ENCODE measurements at regions not wholly inside any gene's neighbourhood (a gene's known extent, or its start where the extent isn't known, plus 50 kb on each side); places are given as distances from the start of the nearest gene placed in this dataset.

DNA sequence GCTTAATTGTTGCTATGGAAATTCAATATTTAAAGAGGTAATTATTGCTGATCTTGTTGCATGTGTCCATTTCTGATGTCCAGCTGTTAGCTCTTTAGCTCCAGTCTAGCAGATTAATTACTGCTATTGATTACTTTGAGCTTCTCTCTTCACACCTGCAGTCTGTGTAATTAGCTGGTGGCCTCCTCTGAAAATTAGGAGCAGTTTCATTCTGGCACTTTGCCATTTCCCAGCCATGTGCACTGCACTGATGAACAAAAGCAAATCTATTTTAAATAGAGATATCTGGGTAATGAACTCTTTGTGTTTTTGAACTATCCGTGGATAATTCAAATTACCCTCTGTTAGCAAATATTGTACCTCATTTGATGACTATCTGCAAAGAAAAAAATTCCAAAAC is 275.9 kb downstream of the RNF144B start:
- Histone ChIP-seq H3K27ac (no peak overlapping the region), H3K27me3 (no peaks in the 10 kb centered on the region), H3K36me3 (no peaks in the 10 kb centered on the region), H3K4me1 (no peaks in the 10 kb centered on the region), H3K9me3 (no peaks in the 10 kb centered on the region), H3K4me3 (no peak overlapping the region)
- WGBS, 2 donors: 68 to 83% methylated on average over 1 of the region's 1 CpG
- TF ChIP-seq POLR2AphosphoS5 (IDR thresholded peaks at IDR 0.05) (no peak), POLR2A (IDR thresholded peaks at IDR 0.05) (no peak), EP300 (IDR thresholded peaks at IDR 0.05) (no peak)
- TF ChIP-seq, protein P1, sequence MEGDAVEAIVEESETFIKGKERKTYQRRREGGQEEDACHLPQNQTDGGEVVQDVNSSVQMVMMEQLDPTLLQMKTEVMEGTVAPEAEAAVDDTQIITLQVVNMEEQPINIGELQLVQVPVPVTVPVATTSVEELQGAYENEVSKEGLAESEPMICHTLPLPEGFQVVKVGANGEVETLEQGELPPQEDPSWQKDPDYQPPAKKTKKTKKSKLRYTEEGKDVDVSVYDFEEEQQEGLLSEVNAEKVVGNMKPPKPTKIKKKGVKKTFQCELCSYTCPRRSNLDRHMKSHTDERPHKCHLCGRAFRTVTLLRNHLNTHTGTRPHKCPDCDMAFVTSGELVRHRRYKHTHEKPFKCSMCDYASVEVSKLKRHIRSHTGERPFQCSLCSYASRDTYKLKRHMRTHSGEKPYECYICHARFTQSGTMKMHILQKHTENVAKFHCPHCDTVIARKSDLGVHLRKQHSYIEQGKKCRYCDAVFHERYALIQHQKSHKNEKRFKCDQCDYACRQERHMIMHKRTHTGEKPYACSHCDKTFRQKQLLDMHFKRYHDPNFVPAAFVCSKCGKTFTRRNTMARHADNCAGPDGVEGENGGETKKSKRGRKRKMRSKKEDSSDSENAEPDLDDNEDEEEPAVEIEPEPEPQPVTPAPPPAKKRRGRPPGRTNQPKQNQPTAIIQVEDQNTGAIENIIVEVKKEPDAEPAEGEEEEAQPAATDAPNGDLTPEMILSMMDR (IDR thresholded peaks at IDR 0.05): no peak
- DNase-seq (no peak), ATAC-seq (ENCODE audit: low FRiP score in 2 of 2) (no peak)

DNA sequence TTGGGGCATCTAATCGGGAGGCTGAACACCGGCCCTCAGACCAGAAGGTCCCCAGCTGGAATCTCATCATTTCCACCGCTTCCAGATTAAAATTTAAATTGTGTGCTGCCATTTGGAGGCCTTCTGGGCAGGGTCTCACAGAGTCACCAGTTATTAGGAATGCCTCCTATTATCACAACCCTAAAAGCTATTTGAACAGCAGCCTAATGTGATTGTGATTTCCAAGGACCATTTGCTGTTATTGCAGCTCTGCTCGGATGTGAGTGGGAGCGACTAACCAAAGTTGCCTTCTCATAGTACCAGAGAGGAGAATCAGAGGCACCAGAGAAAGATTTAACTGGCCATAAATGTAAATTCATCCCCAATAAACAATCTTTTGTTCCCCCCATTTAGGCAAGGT is 277.3 kb downstream of the RNF144B start:
- no peaks in the 10 kb centered on the region for H3K4me1 ChIP-seq
- H3K27me3 ChIP-seq: no peaks in the 10 kb centered on the region
- H3K36me3 ChIP-seq: no peaks in the 10 kb centered on the region
- WGBS, 2 donors: 82 to 86% methylated on average over 5 of the region's 5 CpGs
- no peak overlapping the region for H3K4me3 ChIP-seq
- no peaks in the 10 kb centered on the region for H3K9me3 ChIP-seq
- no peak for TF ChIP-seq POLR2A (IDR thresholded peaks at IDR 0.05)
- no peak for TF ChIP-seq POLR2AphosphoS5 (IDR thresholded peaks at IDR 0.05)
- TF ChIP-seq, protein P1 (IDR thresholded peaks at IDR 0.05): no peak
- no peak for TF ChIP-seq EP300 (IDR thresholded peaks at IDR 0.05)
- DNase-seq (no peak), ATAC-seq (ENCODE audit: low FRiP score in 2 of 2) (no peak)
- H3K27ac ChIP-seq: no peak overlapping the region

DNA sequence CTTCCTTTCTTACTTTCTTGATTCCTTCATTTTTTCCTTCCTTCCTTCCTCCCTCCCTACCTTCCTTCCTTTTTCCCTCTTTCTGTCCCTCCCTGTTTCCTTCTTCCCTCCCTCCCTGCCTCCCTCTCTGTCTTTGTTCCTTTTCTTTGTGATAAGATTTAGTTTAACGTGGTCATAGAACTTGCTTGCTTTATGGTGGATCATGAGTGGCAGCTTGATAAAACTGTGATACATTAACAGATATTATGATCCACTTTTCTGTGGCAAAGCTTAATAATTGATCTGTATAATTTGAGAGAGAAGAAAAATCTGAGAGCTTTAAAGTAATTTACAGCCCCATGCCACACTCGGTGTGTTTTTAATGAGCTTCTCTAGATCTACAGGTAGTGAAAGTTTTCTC is 280.5 kb downstream of the RNF144B start:
- no peak overlapping the region for H3K27ac ChIP-seq
- H3K9me3 ChIP-seq: no peaks in the 10 kb centered on the region
- no peaks in the 10 kb centered on the region for H3K36me3 ChIP-seq
- ATAC-seq (ENCODE audit: low FRiP score in 2 of 2): no peak
- H3K27me3 ChIP-seq: no peaks in the 10 kb centered on the region
- no peak overlapping the region for H3K4me3 ChIP-seq
- WGBS, 2 donors: 39 to 40% methylated on average over 2 of the region's 2 CpGs
- no peaks in the 10 kb centered on the region for H3K4me1 ChIP-seq
- TF ChIP-seq POLR2A (IDR thresholded peaks at IDR 0.05) (no peak), EP300 (IDR thresholded peaks at IDR 0.05) (no peak), POLR2AphosphoS5 (IDR thresholded peaks at IDR 0.05) (no peak)
- TF ChIP-seq, protein P1 (IDR thresholded peaks at IDR 0.05): no peak
- DNase-seq: no peak

DNA sequence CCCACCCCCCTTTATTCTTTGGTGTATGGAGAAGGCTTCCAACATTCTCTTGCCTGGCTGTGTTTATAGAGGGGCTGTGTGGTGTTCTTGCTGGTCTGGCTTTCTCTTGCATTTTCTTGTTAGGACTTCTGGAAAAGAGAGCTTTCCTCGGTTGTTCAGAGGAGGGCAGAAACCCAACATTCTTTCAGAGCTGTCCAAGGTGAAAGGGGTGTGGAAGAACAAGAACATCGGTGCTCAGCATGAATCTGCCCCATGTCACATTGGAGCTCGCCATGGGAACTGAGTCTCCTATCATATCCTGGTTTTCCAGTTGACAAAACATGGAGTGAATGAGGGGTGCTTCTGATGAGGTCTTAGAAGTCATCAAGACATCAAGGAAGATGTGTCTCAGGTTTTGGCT is 281.8 kb downstream of the RNF144B start:
- TF ChIP-seq POLR2A (IDR thresholded peaks at IDR 0.05) (no peak), EP300 (IDR thresholded peaks at IDR 0.05) (no peak)
- no peak for ATAC-seq (ENCODE audit: low FRiP score in 2 of 2)
- Histone ChIP-seq H3K4me3 (no peak overlapping the region), H3K9me3 (no peaks in the 10 kb centered on the region), H3K27ac (no peak overlapping the region), H3K4me1 (no peaks in the 10 kb centered on the region), H3K36me3 (no peaks in the 10 kb centered on the region), H3K27me3 (no peaks in the 10 kb centered on the region)
- 68 to 75% methylated on average over 2 to 3 of the region's 3 CpGs for WGBS, 2 donors
- no peak for DNase-seq

DNA sequence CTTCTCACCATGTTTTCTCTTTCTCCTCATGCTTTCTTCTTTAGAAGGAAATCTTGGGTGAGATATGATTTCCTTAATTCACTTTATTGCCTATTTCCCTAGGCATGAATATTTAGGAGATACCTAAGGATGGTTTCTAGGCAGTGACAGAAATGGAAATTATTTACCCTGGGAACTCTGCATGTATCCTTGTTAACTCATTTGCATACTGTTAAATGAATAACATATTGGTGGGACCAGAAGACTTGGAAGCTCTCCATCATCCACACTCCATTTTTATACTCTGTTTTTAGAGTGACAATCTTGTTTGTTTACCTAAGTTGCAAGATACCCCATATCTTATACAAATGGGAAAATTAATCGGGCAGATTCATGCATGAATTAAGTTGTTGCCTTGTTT is 285.7 kb downstream of the RNF144B start:
- no peaks in the 10 kb centered on the region for H3K36me3 ChIP-seq
- H3K27me3 ChIP-seq: no peaks in the 10 kb centered on the region
- ATAC-seq (ENCODE audit: low FRiP score in 2 of 2) (no peak), DNase-seq (no peak)
- TF ChIP-seq POLR2AphosphoS5 (IDR thresholded peaks at IDR 0.05) (no peak), POLR2A (IDR thresholded peaks at IDR 0.05) (no peak), EP300 (IDR thresholded peaks at IDR 0.05) (no peak)
- TF ChIP-seq, protein P1 (IDR thresholded peaks at IDR 0.05): no peak
- H3K9me3 ChIP-seq: no peaks in the 10 kb centered on the region
- WGBS, 2 donors: 78 to 84% methylated on average over 1 of the region's 1 CpG
- no peak overlapping the region for H3K27ac ChIP-seq
- no peaks in the 10 kb centered on the region for H3K4me1 ChIP-seq
- H3K4me3 ChIP-seq: no peak overlapping the region

Data from upper lobe of left lung (tissue), 6 donors.